ENCODE measurements at regions not wholly inside any gene's neighbourhood (a gene's known extent, or its start where the extent isn't known, plus 50 kb on each side); places are given as distances from the start of the nearest gene placed in this dataset.
"Not testable (repeated sequence)": the region's sequence is repeated elsewhere in the genome, so short reads cannot be mapped to it uniquely, and the experiment has no call there.

GRCh38 chr14:51596488-51597117, 55.1 kb upstream of the FRMD6 start:
- no peak for TF ChIP-seq CTCF (IDR thresholded peaks at IDR 0.05; ENCODE audit: low read depth, low read length)
- Histone ChIP-seq H3K4me3 (ENCODE audit: low read depth, low read length) (no peak overlapping the region), H3K9me3 (no peaks in the 10 kb centered on the region), H3K27me3 (no peaks in the 10 kb centered on the region), H3K36me3 (no peaks in the 10 kb centered on the region), H3K4me1 (no peaks in the 10 kb centered on the region)
- no peak for DNase-seq

DNA sequence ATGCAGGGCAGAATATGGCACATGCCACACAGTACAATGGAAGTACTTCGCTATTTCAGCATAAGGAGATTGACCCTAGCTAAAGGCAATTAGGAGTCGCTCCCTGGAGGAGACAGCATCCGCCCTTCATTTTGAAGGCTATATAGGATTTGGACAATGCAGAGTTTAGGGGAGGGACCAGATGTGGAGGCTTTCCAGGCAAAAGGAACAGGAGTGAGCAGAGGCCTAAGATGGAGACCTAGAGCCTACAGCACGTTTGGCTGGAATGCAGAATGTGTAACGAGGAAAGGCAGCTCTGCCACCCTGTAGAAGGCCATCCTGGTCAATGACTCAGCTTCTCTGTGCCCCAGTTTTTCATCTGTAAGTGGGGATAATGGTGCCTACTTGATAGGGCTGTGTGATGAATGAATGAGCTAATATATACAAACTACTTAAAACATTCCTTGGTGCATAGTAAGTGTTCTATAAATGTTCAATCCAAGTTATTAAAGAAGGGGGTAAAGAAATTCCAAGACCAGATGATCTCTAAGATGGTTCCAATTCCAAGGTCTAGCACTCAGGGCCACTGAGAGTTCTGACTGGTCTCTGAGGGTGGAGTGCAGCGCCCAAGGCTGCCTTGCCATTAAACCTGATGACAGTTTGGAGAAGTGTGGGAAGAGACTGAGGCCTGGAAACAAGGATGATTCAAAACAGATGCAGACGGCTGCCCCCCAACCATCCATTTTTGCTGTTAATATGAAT, 54.3 kb upstream of the FRMD6 start:
- TF ChIP-seq CTCF (IDR thresholded peaks at IDR 0.05; ENCODE audit: low read depth, low read length) = no peak
- no peak for DNase-seq
- H3K9me3 ChIP-seq = no peaks in the 10 kb centered on the region
- no peaks in the 10 kb centered on the region for H3K4me1 ChIP-seq
- no peaks in the 10 kb centered on the region for H3K36me3 ChIP-seq
- H3K27me3 ChIP-seq = no peaks in the 10 kb centered on the region
- no peak overlapping the region for H3K4me3 ChIP-seq (ENCODE audit: low read depth, low read length)

DNA sequence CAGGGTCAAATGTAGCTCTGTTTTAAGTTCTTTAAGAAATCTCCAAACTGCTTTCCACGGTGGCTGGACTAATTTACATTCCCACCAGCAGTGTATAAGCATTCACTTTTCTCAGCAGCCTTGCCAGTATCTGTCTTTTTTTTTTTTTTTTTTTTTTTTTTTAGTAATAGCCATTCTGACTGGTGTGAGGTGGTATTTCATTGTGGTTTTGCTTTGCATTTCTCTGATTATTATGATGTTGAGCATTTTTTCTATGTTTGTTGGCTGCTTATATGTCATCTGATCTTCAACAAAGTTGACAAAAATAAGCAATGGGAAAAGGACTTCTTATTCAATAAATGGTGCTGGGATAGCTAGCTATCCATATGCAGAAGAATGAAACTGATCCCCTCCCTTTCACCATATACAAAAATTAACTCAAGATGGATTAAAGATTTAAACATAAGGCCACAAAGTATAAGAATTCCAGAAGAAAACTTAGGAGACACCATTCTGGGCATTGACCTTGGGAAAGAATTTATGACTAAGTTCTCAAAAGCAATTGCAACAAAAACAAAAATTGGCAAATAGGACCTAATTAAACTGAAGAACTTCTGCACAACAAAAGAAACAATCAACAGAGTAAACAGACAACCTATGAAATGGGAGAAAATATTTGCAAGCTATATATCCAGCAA, 52.6 kb upstream of the FRMD6 start:
- DNase-seq; H3K4me3 ChIP-seq (ENCODE audit: low read depth, low read length); H3K4me1 ChIP-seq; H3K27me3 ChIP-seq; H3K9me3 ChIP-seq; H3K36me3 ChIP-seq: not testable (repeated sequence)

- no peak for DNase-seq
- no peaks in the 10 kb centered on the region for H3K9me3 ChIP-seq
- no peak for TF ChIP-seq CTCF (IDR thresholded peaks at IDR 0.05; ENCODE audit: low read depth, low read length)
- H3K27me3 ChIP-seq = no peaks in the 10 kb centered on the region
- no peak overlapping the region for H3K4me3 ChIP-seq (ENCODE audit: low read depth, low read length)
- no peaks in the 10 kb centered on the region for H3K36me3 ChIP-seq
- H3K4me1 ChIP-seq = no peaks in the 10 kb centered on the region
Measured at GRCh38 chr14:51600658-51601057, 51.1 kb upstream of the FRMD6 start.

All from BE2C (cell line).